Hepatocyte (in vitro differentiated cells): ENCODE measurements at regions not wholly inside any gene's neighbourhood (a gene's known extent, or its start where the extent isn't known, plus 50 kb on each side); places are given as distances from the start of the nearest gene placed in this dataset.

ENCODE experiments used
- DNase-seq: peaks from one replicate; pipeline ENCODE4 v3.0.0-alpha.2; 2016; ENCODE audit warnings: low spot score
- H2AFZ ChIP-seq: fragments of 200-600 bp; sonication (generic); 2 replicates; pipeline ENCODE4 v1.6.0; 2016; ENCODE audit warnings: antibody characterized with exemption, mild to moderate bottlenecking
- H3K27ac ChIP-seq: fragments of 200-600 bp; sonication (generic); 2 replicates; pipeline ENCODE4 v1.5.1; 2016; ENCODE audit warnings: mild to moderate bottlenecking
- H3K27me3 ChIP-seq: fragments of 200-600 bp; sonication (generic); 2 replicates; pipeline ENCODE4 v1.6.1; 2016
- H3K36me3 ChIP-seq: fragments of 200-600 bp; sonication (generic); replicated peaks from 2 replicates; pipeline ENCODE4 v1.5.1; 2016; ENCODE audit warnings: low read depth; ENCODE audit not compliant: insufficient read depth
- H3K4me1 ChIP-seq: fragments of 200-600 bp; sonication (generic); 2 replicates; pipeline ENCODE4 v1.5.1; 2016; ENCODE audit warnings: mild to moderate bottlenecking, moderate library complexity; ENCODE audit not compliant: insufficient read depth
- H3K4me2 ChIP-seq: fragments of 200-600 bp; sonication (generic); 2 replicates; pipeline ENCODE4 v1.6.0; 2016
- H3K4me3 ChIP-seq: fragments of 200-600 bp; sonication (generic); 2 replicates; pipeline ENCODE4 v1.5.1; 2016; ENCODE audit warnings: mild to moderate bottlenecking
- H3K79me2 ChIP-seq: fragments of 200-600 bp; sonication (generic); 2 replicates; pipeline ENCODE4 v1.6.0; 2017; ENCODE audit warnings: mild to moderate bottlenecking
- H3K9me2 ChIP-seq: fragments of 200-600 bp; sonication (generic); replicated peaks from 2 replicates; pipeline ENCODE4 v1.6.0; 2017; ENCODE audit warnings: mild to moderate bottlenecking; ENCODE audit not compliant: insufficient read depth
- H3K9me3 ChIP-seq: fragments of 200-600 bp; sonication (generic); 2 replicates; pipeline ENCODE4 v1.5.1; 2016; ENCODE audit warnings: low read depth, mild to moderate bottlenecking
- H4K20me1 ChIP-seq: fragments of 200-600 bp; sonication (generic); 2 replicates; pipeline ENCODE4 v1.6.0; 2016; ENCODE audit warnings: mild to moderate bottlenecking; ENCODE audit not compliant: insufficient read depth, poor library complexity, severe bottlenecking
- CTCF ChIP-seq: fragments of 200-600 bp; sonication (generic); IDR thresholded peaks from 2 replicates; pipeline ENCODE4 v1.5.1; 2016; ENCODE audit warnings: antibody characterized with exemption, mild to moderate bottlenecking; ENCODE audit not compliant: poor library complexity
- EZH2 ChIP-seq: fragments of 200-600 bp; sonication (generic); IDR thresholded peaks from 2 replicates; pipeline ENCODE4 v1.6.1; 2016; ENCODE audit warnings: antibody characterized with exemption, mild to moderate bottlenecking, borderline replicate concordance
- EZH2phosphoT487 ChIP-seq: fragments of 200-600 bp; sonication (generic); IDR thresholded peaks from one replicate; pipeline ENCODE4 v1.6.1; 2018; ENCODE audit warnings: antibody characterized with exemption, mild to moderate bottlenecking, low read depth, moderate library complexity; ENCODE audit not compliant: unreplicated experiment, severe bottlenecking
- WGBS: methylation state at CpG from one replicate; pipeline ENCODE4 v1.1.6; 2016; ENCODE audit warnings: low lambda C conversion rate; ENCODE audit errors: missing lambda C conversion rate; 5-methylcytosine and 5-hydroxymethylcytosine counted together

GRCh38 chr5:74241751-74242140, 398.8 kb downstream of the ENC1 start:
- peak overlapping the region; percentile 63 for H3K27ac ChIP-seq
- no peaks in the 10 kb centered on the region for H3K79me2 ChIP-seq
- H3K9me3 ChIP-seq = no peaks in the 10 kb centered on the region
- H2AFZ ChIP-seq = no peak overlapping the region
- H3K36me3 ChIP-seq = no peaks in the 10 kb centered on the region
- H4K20me1 ChIP-seq = no peaks in the 10 kb centered on the region
- no peak for TF ChIP-seq EZH2phosphoT487
- TF ChIP-seq EZH2 = no peak
- TF ChIP-seq CTCF = no peak
- H3K4me3 ChIP-seq = no peak overlapping the region
- H3K27me3 ChIP-seq = no peaks in the 10 kb centered on the region
- peaks cover 15% of the 10 kb centered on the region for H3K4me1 ChIP-seq
- 91% methylated on average over 2 of the region's 2 CpGs for WGBS
- H3K9me2 ChIP-seq = no peaks in the 10 kb centered on the region
- peak; percentile 29 for DNase-seq
- no peak overlapping the region for H3K4me2 ChIP-seq

- no peaks in the 10 kb centered on the region for H3K9me2 ChIP-seq
- no peaks in the 10 kb centered on the region for H3K27me3 ChIP-seq
- H3K27ac ChIP-seq = peak overlapping the region; percentile 63
- no peaks in the 10 kb centered on the region for H3K36me3 ChIP-seq
- TF ChIP-seq EZH2phosphoT487 = no peak
- no peak for TF ChIP-seq EZH2
- TF ChIP-seq CTCF = no peak
- no peak overlapping the region for H3K4me3 ChIP-seq
- DNase-seq = peak; percentile 39
- no peaks in the 10 kb centered on the region for H4K20me1 ChIP-seq
- H2AFZ ChIP-seq = no peak overlapping the region
- WGBS = 57% methylated on average over 5 of the region's 5 CpGs
- no peaks in the 10 kb centered on the region for H3K9me3 ChIP-seq
- H3K4me1 ChIP-seq = peaks cover 15% of the 10 kb centered on the region
- no peaks in the 10 kb centered on the region for H3K79me2 ChIP-seq
- no peak overlapping the region for H3K4me2 ChIP-seq
These were observed 399.5 kb downstream of the ENC1 start for GRCh38 chr5:74240783-74241750.

GRCh38 chr5:74239261-74239660, 401.3 kb downstream of the ENC1 start:
- Histone ChIP-seq H3K79me2 (no peaks in the 10 kb centered on the region), H3K27me3 (no peaks in the 10 kb centered on the region), H3K4me1 (peaks cover 15% of the 10 kb centered on the region), H3K9me3 (no peaks in the 10 kb centered on the region), H2AFZ (no peak overlapping the region), H3K36me3 (no peaks in the 10 kb centered on the region), H4K20me1 (no peaks in the 10 kb centered on the region), H3K9me2 (no peaks in the 10 kb centered on the region), H3K4me3 (no peak overlapping the region), H3K4me2 (no peak overlapping the region), H3K27ac (no peak overlapping the region)
- TF ChIP-seq EZH2phosphoT487 = no peak
- TF ChIP-seq EZH2 = no peak
- no peak for TF ChIP-seq CTCF
- DNase-seq = no peak
- 87% methylated on average over 2 of the region's 2 CpGs for WGBS
